ENCODE measurements at regions not wholly inside any gene's neighbourhood (a gene's known extent, or its start where the extent isn't known, plus 50 kb on each side); places are given as distances from the start of the nearest gene placed in this dataset.

DNA sequence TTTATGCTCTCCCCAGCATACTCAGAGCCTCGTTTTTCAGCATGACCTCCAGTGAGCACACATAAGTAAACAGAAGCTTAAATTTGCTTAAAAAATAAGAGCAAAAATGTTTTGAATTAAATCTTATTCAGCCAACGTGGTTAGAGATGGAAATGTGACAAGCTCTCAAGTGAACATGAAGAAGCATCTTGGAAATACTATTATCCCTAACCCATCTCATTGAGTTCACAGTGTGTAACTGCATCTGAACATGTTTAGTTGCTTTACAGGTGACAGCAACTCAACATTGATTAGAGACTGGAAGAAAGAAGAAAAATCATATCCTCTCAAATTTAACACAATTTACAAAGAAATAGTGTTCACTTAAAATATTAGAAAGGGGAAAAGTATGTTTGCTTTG is 1785.1 kb downstream of the MAT2B start:
- ChIA-PET CTCF (no interaction called here), POLR2A (no interaction called here)
- Histone ChIP-seq H3K27ac (ENCODE audit: insufficient read depth, low read depth, low read length) (no peak overlapping the region), H3K4me3 (replicated peaks in 1 of 3; ENCODE audit: insufficient read depth in 1 of 3, low read depth in 1 of 3, low read length in 3 of 3) (no peak overlapping the region), H3K9me3 (replicated peaks; ENCODE audit: control insufficient read depth, insufficient read depth, low read length) (no peaks in the 10 kb centered on the region), H2AFZ (ENCODE audit: low read depth, low read length) (no peak overlapping the region), H4K20me1 (replicated peaks; ENCODE audit: control insufficient read depth, extremely low read depth, insufficient read depth, low read length) (no peaks in the 10 kb centered on the region), H3K36me3 (ENCODE audit: control insufficient read depth in 2 of 2, extremely low read depth in 1 of 2, insufficient read depth in 2 of 2, low read length in 2 of 2) (no peaks in the 10 kb centered on the region), H3K27me3 (ENCODE audit: control insufficient read depth in 2 of 2, insufficient read depth in 2 of 2, low read length in 2 of 2) (no peaks in the 10 kb centered on the region), H3K9me1 (replicated peaks; ENCODE audit: control insufficient read depth, extremely low read depth, insufficient read depth, low read length) (no peaks in the 10 kb centered on the region), H3K4me2 (ENCODE audit: insufficient read depth, low read length) (no peak overlapping the region), H3K4me1 (ENCODE audit: control insufficient read depth, extremely low read depth, insufficient read depth, low read length) (no peaks in the 10 kb centered on the region), H3K79me2 (ENCODE audit: control insufficient read depth, insufficient read depth, low read length) (no peaks in the 10 kb centered on the region), H3K9ac (replicated peaks; ENCODE audit: extremely low read depth, insufficient read depth, low read length) (no peak overlapping the region)
- DNase-seq (ENCODE audit: low read depth, low spot score) = no peak
- intact Hi-C loops (cut with micrococcal nuclease) = no loop called here
- FAIRE-seq = no peak
- dilution Hi-C loops (cut with MboI; ENCODE audit: extremely low pct_ligation_motif_present, low sequenced_read_pairs) = no loop called here
- no peak for TF ChIP-seq JUN (IDR thresholded peaks at IDR 0.05; ENCODE audit: borderline replicate concordance, insufficient read depth, insufficient read length, low read depth)
- TF ChIP-seq, protein P1, sequence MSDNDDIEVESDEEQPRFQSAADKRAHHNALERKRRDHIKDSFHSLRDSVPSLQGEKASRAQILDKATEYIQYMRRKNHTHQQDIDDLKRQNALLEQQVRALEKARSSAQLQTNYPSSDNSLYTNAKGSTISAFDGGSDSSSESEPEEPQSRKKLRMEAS (IDR thresholded peaks at IDR 0.05; ENCODE audit: insufficient read depth, insufficient read length) = no peak
- TF ChIP-seq, protein P2, sequence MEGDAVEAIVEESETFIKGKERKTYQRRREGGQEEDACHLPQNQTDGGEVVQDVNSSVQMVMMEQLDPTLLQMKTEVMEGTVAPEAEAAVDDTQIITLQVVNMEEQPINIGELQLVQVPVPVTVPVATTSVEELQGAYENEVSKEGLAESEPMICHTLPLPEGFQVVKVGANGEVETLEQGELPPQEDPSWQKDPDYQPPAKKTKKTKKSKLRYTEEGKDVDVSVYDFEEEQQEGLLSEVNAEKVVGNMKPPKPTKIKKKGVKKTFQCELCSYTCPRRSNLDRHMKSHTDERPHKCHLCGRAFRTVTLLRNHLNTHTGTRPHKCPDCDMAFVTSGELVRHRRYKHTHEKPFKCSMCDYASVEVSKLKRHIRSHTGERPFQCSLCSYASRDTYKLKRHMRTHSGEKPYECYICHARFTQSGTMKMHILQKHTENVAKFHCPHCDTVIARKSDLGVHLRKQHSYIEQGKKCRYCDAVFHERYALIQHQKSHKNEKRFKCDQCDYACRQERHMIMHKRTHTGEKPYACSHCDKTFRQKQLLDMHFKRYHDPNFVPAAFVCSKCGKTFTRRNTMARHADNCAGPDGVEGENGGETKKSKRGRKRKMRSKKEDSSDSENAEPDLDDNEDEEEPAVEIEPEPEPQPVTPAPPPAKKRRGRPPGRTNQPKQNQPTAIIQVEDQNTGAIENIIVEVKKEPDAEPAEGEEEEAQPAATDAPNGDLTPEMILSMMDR (IDR thresholded peaks at IDR 0.05; ENCODE audit: extremely low read depth in 1 of 2, insufficient read depth in 1 of 2, low read depth in 1 of 2, low read length in 2 of 2) = no peak
- TF ChIP-seq POLR2A (IDR thresholded peaks at IDR 0.05; ENCODE audit: low read depth, low read length) = no peak
- no peak for TF ChIP-seq POLR2AphosphoS5 (IDR thresholded peaks at IDR 0.05; ENCODE audit: insufficient read depth, low read depth, low read length)
- TF ChIP-seq GATA2 (IDR thresholded peaks at IDR 0.05; ENCODE audit: insufficient read depth, insufficient read length, low read depth, low read length) = no peak
- TF ChIP-seq MYC (IDR thresholded peaks at IDR 0.05; ENCODE audit: low read depth, low read length) = no peak
- TF ChIP-seq FOS (IDR thresholded peaks at IDR 0.05; ENCODE audit: borderline replicate concordance, insufficient read depth, low read length) = no peak
- no peak for TF ChIP-seq EZH2 (IDR thresholded peaks at IDR 0.05; ENCODE audit: borderline replicate concordance, low read depth, low read length, severe bottlenecking)
- BruUV-seq (replicated peaks) = no TSS peak

Measured in endothelial cell of umbilical vein (primary cell).